ENCODE measurements at regions not wholly inside any gene's neighbourhood (a gene's known extent, or its start where the extent isn't known, plus 50 kb on each side); places are given as distances from the start of the nearest gene placed in this dataset.

DNA sequence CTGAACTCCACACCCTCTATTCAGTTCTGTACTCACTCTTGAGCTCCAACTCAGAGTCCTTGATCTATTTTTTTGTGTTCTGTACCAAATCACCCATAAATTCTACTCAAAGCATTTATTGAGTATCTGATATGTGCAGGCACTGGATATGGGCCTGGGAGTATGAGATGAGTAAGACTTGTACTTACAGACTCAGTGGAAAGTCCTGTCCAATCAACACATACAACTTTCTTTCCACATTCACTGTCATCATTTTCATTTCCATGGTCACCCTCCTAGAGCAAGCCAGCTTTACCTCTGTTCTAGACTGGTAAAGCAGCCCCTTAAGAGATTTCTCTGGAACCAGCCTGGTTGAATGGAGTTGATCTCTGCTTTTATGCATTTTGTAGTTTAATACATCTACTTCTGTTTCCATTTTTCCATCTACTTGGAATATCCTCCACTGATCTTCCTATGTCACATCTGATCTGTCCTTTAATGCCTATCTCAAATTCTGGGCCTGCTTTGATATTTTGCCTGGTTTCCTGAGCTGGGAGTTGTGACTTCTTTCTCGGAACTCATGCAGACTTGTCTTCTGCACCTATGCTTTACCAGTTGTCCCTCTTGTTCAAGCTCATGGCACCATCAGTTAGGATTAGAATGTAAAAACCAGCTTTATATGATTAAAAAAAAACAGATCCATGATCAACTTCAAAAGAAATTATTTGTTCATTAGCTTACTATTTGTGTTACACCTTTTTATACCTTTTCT is 96.9 kb upstream of the GLS start:
- DNase-seq (ENCODE audit: low spot score) (no peak), FAIRE-seq (no peak)

DNA sequence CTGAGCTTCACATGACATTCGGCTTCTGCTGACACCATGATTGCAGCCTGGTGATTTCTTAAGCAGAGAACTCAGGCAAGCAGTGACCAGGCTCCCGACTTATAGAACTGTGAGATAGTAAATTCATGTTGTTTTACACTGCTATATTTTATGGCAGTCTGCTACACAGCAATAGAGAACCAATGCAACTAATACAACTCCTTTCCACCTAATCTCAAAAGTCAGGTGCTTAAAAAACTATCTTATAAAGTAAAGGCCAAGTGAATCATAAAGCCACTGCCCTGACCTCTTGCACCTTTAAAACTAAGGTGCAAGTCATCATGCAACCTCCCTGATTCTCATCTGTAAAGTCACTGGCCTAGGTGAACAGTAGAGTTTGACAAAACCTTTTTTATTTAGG is 95.3 kb upstream of the GLS start:
- DNase-seq (ENCODE audit: low spot score) (no peak), FAIRE-seq (no peak)

DNA sequence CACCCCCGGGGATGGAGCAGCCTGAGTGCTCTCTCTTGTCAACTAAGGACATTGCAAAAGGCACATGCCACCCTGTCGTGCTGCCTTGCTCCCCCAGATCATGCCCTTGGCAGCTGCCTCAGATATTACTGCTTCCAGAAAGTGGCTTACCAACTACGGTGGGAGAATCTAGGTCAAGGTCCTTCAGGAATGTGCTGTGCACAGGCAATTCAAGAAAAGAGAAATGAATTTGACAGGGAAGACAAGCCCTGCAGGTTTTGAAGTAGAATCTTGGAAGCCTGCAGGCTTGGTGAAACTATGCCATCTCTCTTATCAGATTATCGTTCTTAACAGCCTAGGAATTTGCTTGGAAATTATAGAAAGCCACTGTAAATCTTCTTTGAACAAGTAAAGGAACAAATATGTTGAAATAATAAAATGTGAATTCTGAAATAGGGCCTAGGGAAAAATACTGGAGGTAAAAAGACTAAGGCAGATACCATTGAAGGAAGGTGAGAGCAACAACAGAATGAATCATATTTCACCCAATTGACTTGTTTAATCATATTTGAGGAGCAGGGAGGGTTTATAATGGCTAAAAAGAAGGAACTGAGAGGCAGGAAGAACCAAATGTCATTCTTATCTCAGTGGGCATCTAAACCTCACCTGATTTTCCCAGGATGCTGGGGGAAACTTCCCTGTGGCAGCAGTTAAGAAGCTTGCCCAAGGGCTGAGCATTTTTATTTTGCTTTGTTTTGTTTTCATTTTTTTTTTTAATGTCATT is 94.0 kb upstream of the GLS start:
- FAIRE-seq: no peak
- no peak for DNase-seq (ENCODE audit: low spot score)

DNA sequence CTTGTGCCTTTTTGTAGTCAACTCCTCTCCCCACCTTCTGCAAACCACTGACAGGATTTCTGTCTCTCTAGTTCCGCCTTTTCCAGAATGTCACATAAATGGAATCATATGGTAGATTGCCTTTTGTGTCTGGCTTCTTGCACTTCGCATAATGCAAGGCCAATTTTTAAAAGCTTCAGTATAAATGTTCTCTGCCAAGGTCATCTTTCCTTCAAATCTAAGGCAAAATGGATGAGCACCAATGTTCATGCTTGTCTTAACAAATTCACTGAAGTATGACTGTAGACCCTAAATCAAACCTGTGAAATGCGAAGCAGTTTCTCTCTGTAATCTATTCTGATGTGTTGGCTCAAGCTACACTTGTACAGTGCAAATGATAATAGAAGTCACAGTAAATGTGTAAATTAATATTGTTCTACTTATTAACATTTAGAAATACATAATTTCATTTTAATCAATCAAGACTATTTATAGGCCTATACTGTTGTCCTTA is 92.8 kb upstream of the GLS start:
- no peak for FAIRE-seq

DNA sequence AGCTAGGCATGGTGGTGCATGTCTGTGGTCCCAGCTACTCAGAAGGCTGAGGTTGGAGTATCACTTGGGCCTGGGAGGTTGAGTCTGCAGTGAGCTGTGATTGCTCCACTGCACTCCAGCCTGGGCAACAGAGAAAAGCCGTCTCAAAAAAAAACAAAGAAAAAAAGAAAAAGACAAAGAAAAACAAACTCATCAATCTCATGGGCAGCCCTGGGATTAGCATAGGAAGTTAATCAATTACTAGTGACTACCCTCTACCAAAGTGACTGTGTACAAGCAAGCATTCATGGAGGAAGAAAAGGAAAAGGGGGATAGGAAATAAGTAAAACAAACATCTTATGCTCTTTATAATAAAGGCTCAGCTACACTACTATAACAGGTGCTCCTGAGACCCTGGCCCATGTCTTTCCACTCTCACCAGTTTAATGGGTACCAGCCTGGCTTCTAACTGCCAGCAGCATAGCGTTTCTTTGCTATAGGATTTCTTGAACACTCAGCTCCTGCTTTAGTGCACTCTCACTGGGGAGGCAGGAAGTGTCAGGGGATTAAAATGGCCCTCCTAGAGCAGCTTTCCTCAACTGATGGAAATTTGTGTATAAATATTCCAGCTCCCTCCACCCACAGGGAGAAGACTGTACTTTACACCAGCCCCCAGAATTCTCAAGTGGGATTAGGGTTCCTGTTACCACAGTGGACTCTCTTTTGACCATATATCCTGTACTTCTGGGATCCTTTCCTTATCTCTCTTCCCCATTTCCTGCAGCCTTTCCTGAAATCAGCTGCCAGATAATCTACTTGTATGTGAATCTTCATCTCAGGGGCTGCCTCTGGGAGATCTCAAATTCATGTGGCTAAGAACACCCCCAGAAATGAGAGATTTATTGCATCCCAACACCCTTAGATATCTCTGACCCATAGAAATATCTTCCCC is 91.3 kb upstream of the GLS start:
- DNase-seq (ENCODE audit: low spot score) (no peak), FAIRE-seq (no peak)

More for the DNA sequence above, 92.8 kb upstream of the GLS start:
- DNase-seq (ENCODE audit: low spot score): no peak

DNA sequence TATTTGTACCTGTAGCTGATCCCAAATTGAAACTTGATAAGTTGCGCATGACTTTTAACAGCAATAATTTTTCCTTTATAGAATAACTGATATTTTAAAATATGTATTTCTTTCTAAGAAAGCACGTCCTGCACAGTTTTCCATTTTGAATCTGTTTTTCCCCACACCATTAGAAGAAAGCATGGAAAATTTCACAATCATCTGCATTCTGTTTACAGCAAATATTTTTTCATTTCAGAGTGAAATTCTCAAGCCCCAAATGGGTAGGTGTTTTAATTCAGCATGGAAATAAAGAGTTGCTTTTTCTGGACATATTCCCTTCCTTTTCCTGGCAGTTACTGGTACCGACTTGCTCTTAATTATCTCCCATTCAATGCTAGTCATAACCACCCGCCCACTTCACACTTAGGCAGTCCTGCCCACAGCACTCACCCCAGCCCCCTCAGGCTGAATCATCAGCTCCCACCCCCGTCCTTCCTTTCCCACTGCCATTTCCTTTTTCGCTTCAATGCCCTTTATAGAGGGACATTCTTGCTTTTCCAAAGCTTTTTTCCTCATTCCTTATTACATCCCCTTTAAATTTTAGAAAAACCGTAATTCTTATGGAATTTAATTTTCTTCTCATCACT is 89.2 kb upstream of the GLS start:
- FAIRE-seq: peak; percentile 37
- DNase-seq (ENCODE audit: low spot score): peak; percentile 63

DNA sequence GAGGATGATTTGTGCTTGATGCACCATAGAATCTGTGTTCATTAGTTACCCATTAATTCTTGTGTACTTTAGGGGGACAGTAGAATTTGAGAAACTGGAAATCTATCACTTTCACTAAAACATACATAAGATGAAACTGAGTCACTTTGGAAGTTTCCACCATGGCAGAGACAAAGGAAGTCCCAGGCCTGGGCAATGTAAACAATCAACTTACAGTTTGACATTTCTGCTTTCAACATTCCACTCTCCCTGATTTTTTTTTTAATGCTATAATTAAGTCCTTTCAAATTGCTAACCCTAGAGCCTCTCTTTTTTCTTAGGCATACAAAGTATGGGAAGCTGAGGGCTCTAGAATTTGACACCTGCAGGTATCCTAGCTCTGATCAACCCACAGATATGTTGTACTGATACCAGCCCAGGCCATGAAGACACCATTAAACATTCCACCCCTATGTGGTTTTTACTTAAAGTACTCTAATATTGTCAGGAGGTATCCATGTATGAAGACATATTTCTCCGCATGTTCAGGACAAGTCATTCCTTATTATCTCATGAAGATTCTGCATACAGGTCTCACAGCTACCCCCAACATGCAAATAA is 88.5 kb upstream of the GLS start:
- FAIRE-seq (no peak), DNase-seq (ENCODE audit: low spot score) (no peak)

DNA sequence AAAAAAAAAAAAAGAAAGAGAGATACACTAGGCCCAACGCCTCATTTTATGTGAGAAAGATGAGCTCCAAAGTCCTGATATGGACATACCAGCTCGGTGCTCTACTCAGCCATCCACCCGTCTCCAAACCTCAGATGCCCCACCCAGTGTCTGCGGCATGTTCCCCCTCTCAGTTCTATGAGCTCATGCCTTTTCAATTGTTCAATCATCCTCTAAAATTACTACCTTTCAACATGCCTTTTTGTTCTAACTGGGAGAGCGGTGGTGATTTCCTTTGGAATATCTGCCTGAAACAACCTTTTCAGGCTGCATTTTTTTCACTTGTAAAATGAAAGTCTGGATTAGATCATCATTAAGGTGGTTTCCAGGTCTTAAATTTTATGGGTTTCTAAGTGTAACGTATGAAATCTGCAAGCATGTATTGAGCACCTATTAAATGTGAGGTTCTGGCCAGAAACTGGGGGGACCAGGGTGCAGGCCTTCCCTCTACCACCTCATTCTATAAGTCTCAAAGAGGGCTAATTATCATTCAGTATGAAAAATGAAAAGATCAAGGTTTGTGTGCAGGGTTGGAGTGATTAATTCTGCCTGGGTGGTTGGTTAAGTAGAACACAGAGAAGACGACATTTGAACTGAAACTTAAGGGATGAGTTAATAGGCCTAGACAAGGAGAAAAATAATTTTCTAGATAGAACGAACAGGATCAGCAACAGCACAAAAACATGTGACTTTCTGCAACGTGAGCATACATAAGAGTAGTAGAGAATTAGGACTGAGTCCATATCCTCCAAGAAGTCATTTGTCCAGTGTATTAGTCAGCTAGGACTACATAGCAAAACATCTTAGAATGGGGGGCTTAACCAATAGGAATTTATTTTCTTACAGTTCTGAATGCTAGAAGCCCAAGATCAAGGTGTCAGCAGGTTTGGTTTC is 87.4 kb upstream of the GLS start:
- no peak for FAIRE-seq
- peak; percentile 38 for DNase-seq (ENCODE audit: low spot score)

DNA sequence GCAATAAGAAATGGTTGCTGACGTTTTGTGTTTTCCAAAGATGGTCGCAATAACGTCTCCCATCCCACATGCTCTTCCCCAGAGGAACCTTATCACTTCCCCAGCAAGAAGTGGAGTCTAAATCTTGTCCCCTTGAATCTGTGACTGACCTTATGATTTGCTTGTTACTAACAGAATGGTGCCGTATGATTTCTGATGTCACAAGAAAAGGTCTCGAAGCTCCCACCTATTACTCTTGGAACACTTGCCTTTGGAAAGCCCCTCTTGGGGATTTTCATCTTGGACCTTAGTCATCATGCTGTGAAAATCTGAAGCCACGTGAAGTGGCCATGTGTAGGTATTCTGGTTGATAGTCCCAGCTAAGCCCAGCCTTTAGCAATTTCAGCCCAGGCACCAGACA is 86.2 kb upstream of the GLS start:
- DNase-seq (ENCODE audit: low spot score) (no peak), FAIRE-seq (no peak)

DNA sequence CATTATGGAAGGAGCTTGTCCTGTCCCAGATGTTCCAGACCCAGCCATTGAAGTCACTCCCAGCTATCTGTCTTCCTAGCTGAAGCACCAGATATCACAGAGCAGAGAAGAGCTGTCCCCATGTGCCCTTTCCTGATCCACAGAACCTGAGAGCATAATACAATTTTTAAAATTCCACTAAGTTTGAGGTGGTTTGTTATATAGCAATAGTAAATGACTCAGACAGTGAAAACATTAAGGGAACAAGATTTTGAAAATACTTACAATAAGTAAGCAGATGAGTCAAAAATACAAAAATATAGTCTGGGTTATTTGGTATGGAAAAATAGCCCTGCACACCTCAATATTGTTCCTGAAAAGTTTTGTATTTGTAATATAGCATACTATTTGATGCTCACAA is 85.8 kb upstream of the GLS start:
- FAIRE-seq: no peak

DNA sequence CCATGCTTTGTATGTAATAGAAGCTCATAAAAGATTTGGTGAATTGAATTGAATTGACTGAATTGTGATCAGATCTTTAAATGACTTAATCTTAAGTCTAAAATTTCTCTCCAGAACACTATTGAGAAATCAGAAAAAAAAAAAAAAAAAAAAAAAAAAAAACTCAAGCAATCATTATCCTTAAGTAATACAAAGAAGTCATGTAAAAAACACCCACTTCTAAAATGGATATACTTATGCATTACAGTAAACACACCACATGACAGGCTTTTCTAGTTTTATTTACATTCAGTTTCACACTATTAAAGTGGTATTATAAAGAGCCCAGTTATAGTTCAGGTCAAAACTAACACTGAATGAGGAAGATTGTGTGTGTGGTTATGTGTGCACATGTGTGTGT is 84.9 kb upstream of the GLS start:
- no peak for FAIRE-seq
- DNase-seq (ENCODE audit: low spot score): no peak

More for the DNA sequence above, 85.8 kb upstream of the GLS start:
- DNase-seq (ENCODE audit: low spot score): no peak

DNA sequence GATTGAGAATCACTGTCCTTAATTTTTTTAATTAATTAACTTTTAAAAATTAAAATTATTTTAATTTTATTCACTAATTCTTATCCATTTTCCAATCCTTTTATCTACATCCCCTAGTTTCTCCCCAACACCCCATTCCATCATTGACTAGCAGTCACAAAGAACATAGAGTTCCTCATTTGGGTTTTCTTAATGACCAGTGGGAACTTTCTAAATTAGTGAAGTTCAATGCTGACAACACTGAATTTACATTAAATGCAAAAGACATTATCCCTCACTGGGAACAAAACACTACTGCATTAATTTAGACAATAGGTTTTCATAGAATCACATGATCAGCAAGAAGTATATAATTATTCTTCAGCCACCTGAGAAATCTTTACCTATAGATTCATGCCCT is 80.6 kb upstream of the GLS start:
- DNase-seq (ENCODE audit: low spot score): no peak
- no peak for FAIRE-seq

DNA sequence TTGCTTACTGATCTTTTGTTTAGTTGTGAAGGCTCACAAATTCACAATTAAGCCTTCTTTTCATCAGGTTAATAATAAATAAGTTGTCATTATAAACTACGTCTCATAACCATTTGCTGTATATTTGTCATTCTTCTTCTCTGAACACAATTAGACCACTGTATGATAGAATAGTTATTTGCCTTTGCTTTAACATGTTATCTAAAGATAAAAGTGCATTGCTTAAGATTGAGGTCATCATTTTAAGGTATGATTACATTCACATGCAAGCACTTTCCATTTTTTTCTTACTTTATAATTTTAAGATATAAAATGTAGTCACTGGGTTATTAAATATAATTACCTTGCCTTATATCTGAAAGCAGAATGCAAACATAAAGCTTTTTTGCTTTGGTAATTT is 80.1 kb upstream of the GLS start:
- FAIRE-seq (no peak), DNase-seq (ENCODE audit: low spot score) (no peak)

DNA sequence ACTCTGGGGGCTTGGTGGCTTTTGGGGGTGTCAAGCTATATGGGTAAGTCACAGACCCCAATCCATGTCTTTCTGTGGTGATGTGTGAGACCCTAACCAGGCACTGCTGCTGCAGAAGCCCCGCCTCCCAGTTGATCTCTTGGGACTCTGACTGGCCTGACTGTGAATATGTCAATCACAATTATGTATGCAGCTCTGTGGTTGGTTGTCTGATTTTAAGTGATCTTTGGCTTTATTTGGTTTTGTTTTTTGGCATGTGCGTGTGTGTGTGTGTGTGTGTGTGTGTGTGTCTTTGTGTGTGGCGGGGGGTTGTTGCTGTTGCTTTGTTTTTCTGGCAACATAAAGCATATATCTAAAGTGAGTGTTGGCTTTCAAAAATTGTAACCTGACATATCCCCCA is 78.5 kb upstream of the GLS start:
- FAIRE-seq (no peak), DNase-seq (ENCODE audit: low spot score) (no peak)

DNA sequence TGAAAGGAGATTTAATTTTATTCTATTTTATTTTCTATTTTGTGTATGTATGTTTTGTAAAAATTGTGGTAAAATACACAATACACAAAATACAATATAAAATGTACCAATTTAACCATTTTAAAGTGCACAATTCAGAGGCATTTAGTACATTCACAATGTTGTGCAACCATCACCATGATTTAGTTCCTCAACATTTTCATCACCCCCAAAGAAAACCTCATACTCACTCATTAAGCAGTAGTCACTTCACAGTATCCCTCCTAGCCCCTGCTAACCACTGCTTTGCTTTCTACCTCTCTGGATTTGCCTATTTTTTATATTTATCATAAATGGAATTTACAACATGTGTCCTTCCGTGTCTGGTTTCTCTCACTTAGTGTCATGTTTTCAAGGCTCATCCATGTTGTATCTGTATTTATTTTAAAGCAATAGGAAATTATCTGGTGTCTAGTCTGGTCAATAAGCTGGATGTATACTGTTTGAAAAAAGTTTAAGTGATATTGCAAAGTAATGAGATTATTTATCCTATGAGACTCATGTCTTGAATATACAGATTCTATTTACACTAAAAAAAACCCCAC is 77.9 kb upstream of the GLS start:
- no peak for FAIRE-seq

DNA sequence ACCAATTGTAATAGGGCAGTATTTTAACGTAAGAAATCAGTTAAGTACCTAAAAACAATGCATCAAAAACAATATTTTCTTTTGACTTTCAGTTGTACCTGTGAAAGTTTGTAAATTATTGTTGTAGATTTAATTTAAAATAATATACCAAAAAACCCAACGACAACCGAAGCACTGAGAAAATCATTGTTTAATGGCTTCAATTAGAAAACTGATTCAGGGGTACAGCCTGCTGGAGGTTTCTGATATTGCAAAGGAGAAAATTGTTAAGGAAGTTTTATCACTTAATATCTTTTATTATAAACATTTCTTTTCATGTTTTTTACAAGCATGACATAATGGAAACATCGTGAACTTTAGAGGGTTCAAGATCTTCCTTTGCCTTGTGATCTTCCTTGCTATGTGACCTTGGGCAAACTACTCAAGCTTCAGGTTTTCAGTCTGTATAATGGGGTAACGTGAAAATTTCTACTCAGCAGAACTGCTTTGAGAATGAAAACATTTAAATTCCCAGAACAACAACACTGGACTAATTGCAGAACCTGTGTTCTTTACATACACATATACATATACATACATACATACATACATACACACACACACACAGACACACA is 76.3 kb upstream of the GLS start:
- no peak for DNase-seq (ENCODE audit: low spot score)
- FAIRE-seq: peak; percentile 23

More for the DNA sequence above, 77.9 kb upstream of the GLS start:
- no peak for DNase-seq (ENCODE audit: low spot score)

DNA sequence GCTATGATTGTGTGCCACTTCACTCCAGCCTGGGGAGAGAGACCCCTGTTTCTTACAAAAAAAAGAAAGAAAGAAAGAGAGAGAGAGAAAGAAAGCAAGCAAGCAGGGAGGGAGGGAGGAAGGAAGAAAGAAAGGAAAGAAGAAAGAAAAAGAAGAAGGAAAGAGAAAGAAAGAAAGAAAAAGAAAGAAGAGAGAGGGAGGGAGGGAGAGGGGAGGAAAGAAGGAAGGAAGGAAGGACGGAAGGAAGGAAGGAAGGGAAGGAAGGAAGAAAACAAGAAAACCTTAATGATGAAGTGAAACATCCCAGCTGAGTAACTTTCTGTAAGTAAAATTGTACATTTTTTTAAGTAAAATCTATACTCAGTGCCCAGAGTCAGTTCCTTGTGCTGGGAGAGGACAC is 75.5 kb upstream of the GLS start:
- DNase-seq (ENCODE audit: low spot score) (no peak), FAIRE-seq (no peak)

DNA sequence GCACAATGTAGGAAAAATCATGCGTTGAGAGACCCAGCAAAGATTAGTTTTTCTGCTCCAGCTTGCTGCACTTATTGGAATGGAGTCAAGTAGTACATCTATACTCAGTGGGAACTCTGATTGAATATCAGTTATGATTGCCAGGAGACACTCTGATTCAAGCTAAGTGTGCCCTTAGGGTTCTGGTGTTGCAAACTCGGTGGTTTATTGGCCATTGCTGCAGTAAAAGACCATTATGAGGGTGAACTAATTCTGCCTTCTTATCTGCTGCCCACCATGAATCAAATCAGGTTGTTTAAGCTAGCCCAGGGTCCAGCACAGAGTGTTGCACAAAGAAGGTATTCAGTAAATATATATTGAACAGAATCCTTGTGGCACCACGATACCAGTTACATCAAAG is 74.8 kb upstream of the GLS start:
- DNase-seq (ENCODE audit: low spot score) (no peak), FAIRE-seq (no peak)

DNA sequence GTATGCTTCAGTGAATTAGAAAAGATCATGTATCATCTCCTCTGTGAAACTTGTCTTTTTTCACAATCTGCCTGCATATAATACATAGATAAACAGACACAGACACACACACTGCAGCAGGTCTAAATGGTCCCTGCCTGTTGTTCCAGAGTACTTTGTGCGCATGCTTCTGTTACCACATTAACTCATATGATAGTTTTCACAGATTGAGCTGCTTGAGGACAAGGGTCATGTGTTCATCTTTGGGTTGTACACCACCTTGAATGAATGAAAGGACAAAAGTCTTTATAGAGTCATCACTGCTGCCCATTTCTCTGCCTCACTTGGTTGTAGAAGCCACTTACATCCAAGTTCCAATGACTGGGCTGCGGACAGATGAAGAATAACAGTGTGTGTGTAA is 72.7 kb upstream of the GLS start:
- FAIRE-seq (no peak), DNase-seq (ENCODE audit: low spot score) (no peak)

All from urothelium cell line (cell line).